H54 (cell line): ENCODE measurements at regions not wholly inside any gene's neighbourhood (a gene's known extent, or its start where the extent isn't known, plus 50 kb on each side); places are given as distances from the start of the nearest gene placed in this dataset.

Experiments
- DNase-seq: peaks from one replicate; pipeline ENCODE4 v3.0.0; 2011; ENCODE audit warnings: low spot score, mixed read lengths; ENCODE audit not compliant: insufficient read length
- FAIRE-seq: peaks from 3 replicates; lab custom pipeline; 2011; peaks lifted over from hg19 to GRCh38; lab: Jason Lieb, UNC
- POLR2A ChIP-seq: IDR thresholded peaks from 2 replicates; pipeline ENCODE4 v1.6.1; 2011; ENCODE audit warnings: low read depth, mild to moderate bottlenecking, low read length

GRCh38 chr2:21910832-21911507 is 787.2 kb downstream of the TDRD15 start:
- no peak for FAIRE-seq

GRCh38 chr2:21912405-21912804 is 788.6 kb downstream of the TDRD15 start:
- no peak for TF ChIP-seq POLR2A
- DNase-seq, result no peak
- no peak for FAIRE-seq

More at GRCh38 chr2:21910832-21911507, 787.2 kb downstream of the TDRD15 start:
- DNase-seq, result no peak
- TF ChIP-seq POLR2A, result no peak

- DNase-seq (no peak), FAIRE-seq (no peak)
- TF ChIP-seq POLR2A, result no peak
Measured at GRCh38 chr2:21915201-21915600, 791.4 kb downstream of the TDRD15 start.

DNA sequence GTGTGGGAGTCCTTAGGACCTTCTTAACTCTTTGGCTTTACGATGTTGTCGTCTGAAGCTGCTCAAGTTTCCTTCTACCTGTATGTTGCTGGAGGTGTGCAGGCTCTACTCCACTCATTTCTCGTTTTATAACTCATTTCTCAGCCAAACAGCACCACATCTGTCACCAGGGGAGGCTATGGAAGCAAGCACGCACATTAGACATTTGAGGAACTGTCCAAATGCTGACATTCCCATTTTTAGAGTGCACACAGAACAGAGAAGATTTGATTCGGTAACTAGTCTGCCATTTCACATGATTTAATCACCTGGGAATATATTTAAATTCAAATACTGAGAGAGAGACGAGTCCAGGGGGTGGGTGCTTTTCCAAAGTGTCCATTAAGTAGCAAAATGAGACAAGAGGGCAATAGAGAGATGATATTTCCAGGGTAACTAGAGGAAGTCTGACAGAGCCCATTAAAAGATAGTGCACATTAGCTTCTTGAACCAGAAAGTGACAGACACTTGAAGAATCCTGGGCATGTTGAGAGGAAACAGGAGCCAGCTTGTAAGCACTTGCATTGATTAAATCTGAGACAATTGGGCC is 793.3 kb downstream of the TDRD15 start:
- FAIRE-seq (no peak), DNase-seq (no peak)
- no peak for TF ChIP-seq POLR2A

DNA sequence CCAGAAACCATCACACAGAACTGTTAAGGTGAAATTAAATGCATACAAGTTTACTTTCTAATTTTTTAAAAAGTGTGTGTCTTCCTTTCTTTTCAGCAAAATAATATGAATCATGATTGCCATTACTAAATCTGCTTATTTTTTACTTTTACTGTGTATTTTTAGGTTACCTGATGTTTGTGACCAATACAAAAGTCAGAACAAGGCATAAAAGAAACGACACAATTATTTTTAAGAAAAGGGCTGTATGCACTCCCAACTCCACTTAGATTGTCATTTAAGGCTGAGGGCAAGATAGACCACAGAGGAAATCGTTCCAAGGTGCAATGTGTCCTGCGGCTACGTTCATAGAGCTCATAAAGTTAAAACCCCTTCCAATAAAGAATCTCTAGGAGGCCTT is 797.0 kb downstream of the TDRD15 start:
- FAIRE-seq (no peak), DNase-seq (no peak)
- no peak for TF ChIP-seq POLR2A

GRCh38 chr2:21924640-21925285 is 801.0 kb downstream of the TDRD15 start:
- DNase-seq (no peak), FAIRE-seq (no peak)
- no peak for TF ChIP-seq POLR2A

DNA sequence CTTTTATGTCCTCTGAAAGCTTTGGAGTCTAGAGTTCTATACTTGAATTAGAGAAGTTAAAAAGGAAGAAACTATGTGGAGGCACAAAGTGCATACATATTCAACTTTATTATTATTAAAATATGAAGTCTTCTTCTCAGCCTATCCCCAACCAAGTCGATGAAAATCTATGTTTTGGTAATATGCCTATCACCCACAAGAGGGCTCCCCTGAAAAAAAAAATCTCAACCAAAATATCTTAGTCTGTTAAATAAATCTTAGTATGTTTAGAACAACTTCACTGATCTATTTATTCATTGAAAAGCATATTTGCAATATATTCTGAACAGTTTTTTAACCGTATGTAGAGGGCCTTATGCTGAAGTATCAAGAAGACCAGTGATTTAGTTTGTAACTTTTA is 804.5 kb downstream of the TDRD15 start:
- TF ChIP-seq POLR2A, result no peak
- DNase-seq, result no peak
- no peak for FAIRE-seq

- FAIRE-seq (no peak), DNase-seq (no peak)
- no peak for TF ChIP-seq POLR2A
Measured at GRCh38 chr2:21930226-21930625, 806.5 kb downstream of the TDRD15 start.

GRCh38 chr2:21939967-21940366 is 816.2 kb downstream of the TDRD15 start:
- DNase-seq, result no peak

DNA sequence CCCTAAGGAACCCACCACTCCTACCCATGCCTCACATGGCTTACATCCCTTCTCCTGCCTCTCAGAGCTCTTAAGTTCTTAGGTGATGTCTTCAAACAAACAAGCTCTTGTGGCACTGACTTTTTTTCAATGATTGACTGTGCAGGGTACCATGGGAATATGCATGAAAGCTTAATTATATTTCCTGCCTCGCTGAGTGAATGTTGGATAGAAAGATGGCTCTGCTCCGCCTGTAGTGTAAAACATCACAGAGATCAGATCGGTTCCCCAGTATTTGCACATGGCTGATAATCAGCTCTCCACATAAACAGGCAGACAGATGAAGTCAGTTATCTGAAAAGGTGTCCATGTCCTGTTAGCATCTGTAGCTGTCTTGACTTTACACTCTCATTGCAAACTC is 820.8 kb downstream of the TDRD15 start:
- no peak for TF ChIP-seq POLR2A
- FAIRE-seq (no peak), DNase-seq (no peak)

More at GRCh38 chr2:21939967-21940366, 816.2 kb downstream of the TDRD15 start:
- no peak for FAIRE-seq
- no peak for TF ChIP-seq POLR2A

DNA sequence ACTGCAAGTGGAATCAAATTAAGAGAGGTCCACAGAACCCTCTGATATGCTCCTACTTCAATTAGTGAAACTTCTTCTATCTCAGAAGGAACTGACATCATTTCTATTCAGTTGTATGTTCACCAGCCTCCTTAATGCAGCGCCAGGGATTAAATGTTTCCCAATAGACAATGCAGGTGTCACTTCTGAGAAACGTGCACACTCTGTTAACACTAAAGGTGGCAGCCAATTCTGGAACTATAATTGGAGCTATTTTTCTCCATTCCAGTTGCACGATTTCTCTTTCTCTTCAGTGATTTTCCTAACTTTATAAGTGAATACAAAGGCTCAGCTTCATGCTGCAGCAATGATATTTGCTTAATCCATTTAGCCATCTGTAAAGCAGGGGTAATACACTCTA is 821.9 kb downstream of the TDRD15 start:
- no peak for TF ChIP-seq POLR2A
- no peak for FAIRE-seq
- no peak for DNase-seq

- DNase-seq, result no peak
- TF ChIP-seq POLR2A, result no peak
- no peak for FAIRE-seq
Measured at GRCh38 chr2:21947046-21947445, 823.3 kb downstream of the TDRD15 start.

DNA sequence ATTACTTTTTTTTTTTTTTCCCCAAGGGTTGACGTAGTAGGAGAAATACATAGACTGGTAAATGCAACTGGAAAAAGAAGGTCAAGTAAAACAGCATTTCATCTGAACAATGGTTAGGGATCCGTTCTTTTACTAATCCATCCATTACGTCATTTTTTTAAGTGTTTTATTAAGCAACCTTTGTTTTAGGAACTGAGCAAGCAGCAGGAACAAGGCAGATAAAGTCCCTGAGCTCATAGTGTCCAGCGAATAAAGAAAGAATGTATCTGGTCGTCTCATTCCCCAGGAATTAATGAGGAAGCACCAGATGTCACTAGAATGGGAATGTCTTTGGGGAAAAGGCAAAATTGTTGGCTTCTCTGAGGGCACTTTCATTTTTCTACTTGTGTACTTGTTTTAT is 842.4 kb downstream of the TDRD15 start:
- TF ChIP-seq POLR2A, result no peak
- no peak for FAIRE-seq
- no peak for DNase-seq

DNA sequence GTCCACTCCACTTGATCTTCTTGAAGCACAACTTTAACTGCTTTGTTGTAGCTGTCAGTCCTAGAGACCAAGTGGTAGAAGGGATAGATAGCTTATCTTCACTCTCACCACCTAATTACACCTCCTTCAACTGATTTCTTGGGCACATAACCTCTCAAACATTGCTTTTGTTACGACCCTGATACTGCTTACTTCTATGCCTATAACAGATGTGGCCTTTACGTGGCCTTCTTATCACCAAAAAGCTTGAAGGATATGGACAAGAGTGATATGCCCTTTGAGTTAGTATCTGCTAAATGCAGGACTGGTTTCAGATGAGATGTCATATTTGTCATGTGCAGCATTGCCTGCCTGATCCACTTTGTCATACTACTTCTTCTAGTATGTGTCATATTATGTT is 847.2 kb downstream of the TDRD15 start:
- DNase-seq, result no peak
- FAIRE-seq, result no peak
- no peak for TF ChIP-seq POLR2A
